Right kidney (tissue), 1 donor: ENCODE measurements at regions not wholly inside any gene's neighbourhood (a gene's known extent, or its start where the extent isn't known, plus 50 kb on each side); places are given as distances from the start of the nearest gene placed in this dataset.

ENCODE experiments used
- DNase-seq: peaks from one replicate; pipeline ENCODE4 v3.0.0-alpha.2; 2016

- no peak for DNase-seq
Measured at GRCh38 chrX:6694221-6694620, 159.3 kb upstream of the VCX3A start.

GRCh38 chrX:6693051-6693450 is 158.1 kb upstream of the VCX3A start:
- no peak for DNase-seq

GRCh38 chrX:6685489-6685888 is 150.6 kb upstream of the VCX3A start:
- no peak for DNase-seq

- no peak for DNase-seq
Measured at GRCh38 chrX:6683353-6683752, 148.4 kb upstream of the VCX3A start.

GRCh38 chrX:6681521-6682145 is 146.7 kb upstream of the VCX3A start:
- DNase-seq, result no peak

GRCh38 chrX:6679988-6680387 is 145.1 kb upstream of the VCX3A start:
- no peak for DNase-seq

GRCh38 chrX:6679550-6679949 is 144.6 kb upstream of the VCX3A start:
- no peak for DNase-seq

- DNase-seq, result no peak
Measured at GRCh38 chrX:6678313-6678712, 143.4 kb upstream of the VCX3A start.

GRCh38 chrX:6674734-6675133 is 139.8 kb upstream of the VCX3A start:
- no peak for DNase-seq

GRCh38 chrX:6667048-6667768 is 132.3 kb upstream of the VCX3A start:
- no peak for DNase-seq

GRCh38 chrX:6666624-6667023 is 131.7 kb upstream of the VCX3A start:
- DNase-seq, result no peak

- no peak for DNase-seq
Measured at GRCh38 chrX:6661736-6662135, 126.8 kb upstream of the VCX3A start.

- DNase-seq, result no peak
Measured at GRCh38 chrX:6660567-6661264, 125.8 kb upstream of the VCX3A start.

GRCh38 chrX:6645216-6645615 is 110.3 kb upstream of the VCX3A start:
- DNase-seq, result no peak

GRCh38 chrX:6644411-6644810 is 109.5 kb upstream of the VCX3A start:
- no peak for DNase-seq

- DNase-seq, result no peak
Measured at GRCh38 chrX:6640727-6641126, 105.8 kb upstream of the VCX3A start.

- DNase-seq, result no peak
Measured at GRCh38 chrX:6614506-6614905, 79.6 kb upstream of the VCX3A start.

- DNase-seq, result no peak
Measured at GRCh38 chrX:6599230-6599860, 64.4 kb upstream of the VCX3A start.
